ENCODE measurements at regions not wholly inside any gene's neighbourhood (a gene's known extent, or its start where the extent isn't known, plus 50 kb on each side); places are given as distances from the start of the nearest gene placed in this dataset.

- TF ChIP-seq CTCF (IDR thresholded peaks at IDR 0.05) (no peak), POLR2A (IDR thresholded peaks at IDR 0.05) (no peak)
Observed at GRCh38 chr15:94141802-94142201, 89.6 kb upstream of the MCTP2 start.
